ENCODE measurements at regions not wholly inside any gene's neighbourhood (a gene's known extent, or its start where the extent isn't known, plus 50 kb on each side); places are given as distances from the start of the nearest gene placed in this dataset.

DNA sequence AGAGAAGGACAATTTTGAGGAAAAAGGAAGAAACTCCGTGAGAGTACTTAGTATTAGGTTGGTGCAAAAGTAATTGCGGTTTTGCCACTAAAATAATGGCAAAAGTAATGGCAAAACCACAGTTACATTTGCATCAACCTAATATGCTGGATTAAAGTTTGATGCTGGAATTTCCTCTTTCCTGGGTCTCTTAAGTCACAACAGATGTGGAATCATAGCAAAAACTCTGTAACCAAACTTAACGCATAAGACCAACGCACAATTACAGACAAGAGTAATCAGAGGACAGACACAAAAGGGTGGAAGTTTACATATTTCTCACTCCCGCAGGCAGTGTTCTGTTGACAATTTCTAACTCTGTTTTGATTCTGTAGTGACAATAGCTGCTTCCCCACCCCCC is 182.4 kb downstream of the BACH1 start:
- Histone ChIP-seq H3K9me3 (replicated peaks; ENCODE audit: control insufficient read depth, insufficient read depth, low read length) (no peaks in the 10 kb centered on the region), H2AFZ (ENCODE audit: control insufficient read depth, low read depth, low read length) (no peak overlapping the region), H3K36me3 (ENCODE audit: control insufficient read depth in 2 of 2, insufficient read depth in 2 of 2, low read length in 1 of 2) (no peaks in the 10 kb centered on the region), H3K4me2 (ENCODE audit: control insufficient read depth, insufficient read depth) (no peak overlapping the region), H4K20me1 (ENCODE audit: control insufficient read depth, insufficient read depth) (no peaks in the 10 kb centered on the region), H3K4me3 (no peak overlapping the region), H3K9ac (ENCODE audit: control insufficient read depth, insufficient read depth, low read length) (no peak overlapping the region), H3K27me3 (replicated peaks in 1 of 2; ENCODE audit: control insufficient read depth in 2 of 2, insufficient read depth in 2 of 2, low read length in 1 of 2) (no peaks in the 10 kb centered on the region), H3K4me1 (ENCODE audit: control insufficient read depth, insufficient read depth, low read length) (no peaks in the 10 kb centered on the region), H3K79me2 (ENCODE audit: control insufficient read depth, insufficient read depth, low read length) (no peaks in the 10 kb centered on the region), H3K27ac (ENCODE audit: control insufficient read depth, insufficient read depth) (no peak overlapping the region)
- ChIA-PET SMC1A (ENCODE audit: uncharacterized antibody, unreplicated experiment) (no interaction called here), RAD21 (ENCODE audit: unreplicated experiment) (no interaction called here), POLR2A (no interaction called here), CTCF (interaction anchor here (5.9 kb wide), 1 partner anchor 368 kb away, joined by 45 read pairs; no protein-coding TSS in a partner anchor)
- 79% methylated on average over 5 of the region's 5 CpGs for WGBS (ENCODE audit: insufficient coverage, insufficient replicate concordance, low lambda C conversion rate, missing lambda C conversion rate)
- FAIRE-seq (no peak), ATAC-seq (no peak), DNase-seq (ENCODE audit: low read depth, low spot score) (no peak)
- intact Hi-C loops (cut with micrococcal nuclease; ENCODE audit: unreplicated experiment) (no loop called here), in situ Hi-C loops (cut with MboI) (loop anchor here (5.0 kb wide), 1 partner anchor 366 kb away; no protein-coding TSS in a partner anchor)
- BruUV-seq (replicated peaks): no TSS peak
- TF ChIP-seq STAT3 (IDR thresholded peaks at IDR 0.05; ENCODE audit: low read depth, low read length) (no peak), MXI1 (IDR thresholded peaks at IDR 0.05; ENCODE audit: low read depth, low read length) (no peak), TCF3 (IDR thresholded peaks at IDR 0.05; ENCODE audit: borderline replicate concordance, insufficient read depth, low read depth, low read length) (no peak), SREBF1 (IDR thresholded peaks at IDR 0.05; ENCODE audit: low read length) (no peak), CBFB (IDR thresholded peaks at IDR 0.05; ENCODE audit: low read depth) (no peak)
- TF ChIP-seq, protein P1, sequence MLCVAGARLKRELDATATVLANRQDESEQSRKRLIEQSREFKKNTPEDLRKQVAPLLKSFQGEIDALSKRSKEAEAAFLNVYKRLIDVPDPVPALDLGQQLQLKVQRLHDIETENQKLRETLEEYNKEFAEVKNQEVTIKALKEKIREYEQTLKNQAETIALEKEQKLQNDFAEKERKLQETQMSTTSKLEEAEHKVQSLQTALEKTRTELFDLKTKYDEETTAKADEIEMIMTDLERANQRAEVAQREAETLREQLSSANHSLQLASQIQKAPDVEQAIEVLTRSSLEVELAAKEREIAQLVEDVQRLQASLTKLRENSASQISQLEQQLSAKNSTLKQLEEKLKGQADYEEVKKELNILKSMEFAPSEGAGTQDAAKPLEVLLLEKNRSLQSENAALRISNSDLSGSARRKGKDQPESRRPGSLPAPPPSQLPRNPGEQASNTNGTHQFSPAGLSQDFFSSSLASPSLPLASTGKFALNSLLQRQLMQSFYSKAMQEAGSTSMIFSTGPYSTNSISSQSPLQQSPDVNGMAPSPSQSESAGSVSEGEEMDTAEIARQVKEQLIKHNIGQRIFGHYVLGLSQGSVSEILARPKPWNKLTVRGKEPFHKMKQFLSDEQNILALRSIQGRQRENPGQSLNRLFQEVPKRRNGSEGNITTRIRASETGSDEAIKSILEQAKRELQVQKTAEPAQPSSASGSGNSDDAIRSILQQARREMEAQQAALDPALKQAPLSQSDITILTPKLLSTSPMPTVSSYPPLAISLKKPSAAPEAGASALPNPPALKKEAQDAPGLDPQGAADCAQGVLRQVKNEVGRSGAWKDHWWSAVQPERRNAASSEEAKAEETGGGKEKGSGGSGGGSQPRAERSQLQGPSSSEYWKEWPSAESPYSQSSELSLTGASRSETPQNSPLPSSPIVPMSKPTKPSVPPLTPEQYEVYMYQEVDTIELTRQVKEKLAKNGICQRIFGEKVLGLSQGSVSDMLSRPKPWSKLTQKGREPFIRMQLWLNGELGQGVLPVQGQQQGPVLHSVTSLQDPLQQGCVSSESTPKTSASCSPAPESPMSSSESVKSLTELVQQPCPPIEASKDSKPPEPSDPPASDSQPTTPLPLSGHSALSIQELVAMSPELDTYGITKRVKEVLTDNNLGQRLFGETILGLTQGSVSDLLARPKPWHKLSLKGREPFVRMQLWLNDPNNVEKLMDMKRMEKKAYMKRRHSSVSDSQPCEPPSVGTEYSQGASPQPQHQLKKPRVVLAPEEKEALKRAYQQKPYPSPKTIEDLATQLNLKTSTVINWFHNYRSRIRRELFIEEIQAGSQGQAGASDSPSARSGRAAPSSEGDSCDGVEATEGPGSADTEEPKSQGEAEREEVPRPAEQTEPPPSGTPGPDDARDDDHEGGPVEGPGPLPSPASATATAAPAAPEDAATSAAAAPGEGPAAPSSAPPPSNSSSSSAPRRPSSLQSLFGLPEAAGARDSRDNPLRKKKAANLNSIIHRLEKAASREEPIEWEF (IDR thresholded peaks at IDR 0.05; ENCODE audit: insufficient replicate concordance, low read depth, low read length): no peak
- TF ChIP-seq, protein P2, sequence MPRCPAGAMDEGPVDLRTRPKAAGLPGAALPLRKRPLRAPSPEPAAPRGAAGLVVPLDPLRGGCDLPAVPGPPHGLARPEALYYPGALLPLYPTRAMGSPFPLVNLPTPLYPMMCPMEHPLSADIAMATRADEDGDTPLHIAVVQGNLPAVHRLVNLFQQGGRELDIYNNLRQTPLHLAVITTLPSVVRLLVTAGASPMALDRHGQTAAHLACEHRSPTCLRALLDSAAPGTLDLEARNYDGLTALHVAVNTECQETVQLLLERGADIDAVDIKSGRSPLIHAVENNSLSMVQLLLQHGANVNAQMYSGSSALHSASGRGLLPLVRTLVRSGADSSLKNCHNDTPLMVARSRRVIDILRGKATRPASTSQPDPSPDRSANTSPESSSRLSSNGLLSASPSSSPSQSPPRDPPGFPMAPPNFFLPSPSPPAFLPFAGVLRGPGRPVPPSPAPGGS (IDR thresholded peaks at IDR 0.05; ENCODE audit: borderline replicate concordance, insufficient read depth, low read depth, low read length, poor library complexity, severe bottlenecking): no peak
- TF ChIP-seq, protein P3, sequence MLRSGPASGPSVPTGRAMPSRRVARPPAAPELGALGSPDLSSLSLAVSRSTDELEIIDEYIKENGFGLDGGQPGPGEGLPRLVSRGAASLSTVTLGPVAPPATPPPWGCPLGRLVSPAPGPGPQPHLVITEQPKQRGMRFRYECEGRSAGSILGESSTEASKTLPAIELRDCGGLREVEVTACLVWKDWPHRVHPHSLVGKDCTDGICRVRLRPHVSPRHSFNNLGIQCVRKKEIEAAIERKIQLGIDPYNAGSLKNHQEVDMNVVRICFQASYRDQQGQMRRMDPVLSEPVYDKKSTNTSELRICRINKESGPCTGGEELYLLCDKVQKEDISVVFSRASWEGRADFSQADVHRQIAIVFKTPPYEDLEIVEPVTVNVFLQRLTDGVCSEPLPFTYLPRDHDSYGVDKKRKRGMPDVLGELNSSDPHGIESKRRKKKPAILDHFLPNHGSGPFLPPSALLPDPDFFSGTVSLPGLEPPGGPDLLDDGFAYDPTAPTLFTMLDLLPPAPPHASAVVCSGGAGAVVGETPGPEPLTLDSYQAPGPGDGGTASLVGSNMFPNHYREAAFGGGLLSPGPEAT (IDR thresholded peaks at IDR 0.05; ENCODE audit: low read depth): no peak
- TF ChIP-seq, protein P4, sequence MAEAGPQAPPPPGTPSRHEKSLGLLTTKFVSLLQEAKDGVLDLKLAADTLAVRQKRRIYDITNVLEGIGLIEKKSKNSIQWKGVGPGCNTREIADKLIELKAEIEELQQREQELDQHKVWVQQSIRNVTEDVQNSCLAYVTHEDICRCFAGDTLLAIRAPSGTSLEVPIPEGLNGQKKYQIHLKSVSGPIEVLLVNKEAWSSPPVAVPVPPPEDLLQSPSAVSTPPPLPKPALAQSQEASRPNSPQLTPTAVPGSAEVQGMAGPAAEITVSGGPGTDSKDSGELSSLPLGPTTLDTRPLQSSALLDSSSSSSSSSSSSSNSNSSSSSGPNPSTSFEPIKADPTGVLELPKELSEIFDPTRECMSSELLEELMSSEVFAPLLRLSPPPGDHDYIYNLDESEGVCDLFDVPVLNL (IDR thresholded peaks at IDR 0.05; ENCODE audit: low read depth, low read length): no peak
- TF ChIP-seq, protein P5, sequence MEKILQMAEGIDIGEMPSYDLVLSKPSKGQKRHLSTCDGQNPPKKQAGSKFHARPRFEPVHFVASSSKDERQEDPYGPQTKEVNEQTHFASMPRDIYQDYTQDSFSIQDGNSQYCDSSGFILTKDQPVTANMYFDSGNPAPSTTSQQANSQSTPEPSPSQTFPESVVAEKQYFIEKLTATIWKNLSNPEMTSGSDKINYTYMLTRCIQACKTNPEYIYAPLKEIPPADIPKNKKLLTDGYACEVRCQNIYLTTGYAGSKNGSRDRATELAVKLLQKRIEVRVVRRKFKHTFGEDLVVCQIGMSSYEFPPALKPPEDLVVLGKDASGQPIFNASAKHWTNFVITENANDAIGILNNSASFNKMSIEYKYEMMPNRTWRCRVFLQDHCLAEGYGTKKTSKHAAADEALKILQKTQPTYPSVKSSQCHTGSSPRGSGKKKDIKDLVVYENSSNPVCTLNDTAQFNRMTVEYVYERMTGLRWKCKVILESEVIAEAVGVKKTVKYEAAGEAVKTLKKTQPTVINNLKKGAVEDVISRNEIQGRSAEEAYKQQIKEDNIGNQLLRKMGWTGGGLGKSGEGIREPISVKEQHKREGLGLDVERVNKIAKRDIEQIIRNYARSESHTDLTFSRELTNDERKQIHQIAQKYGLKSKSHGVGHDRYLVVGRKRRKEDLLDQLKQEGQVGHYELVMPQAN (conservative IDR thresholded peaks at IDR 0.05): no peak
